GM19438 (cell line): ENCODE measurements at regions not wholly inside any gene's neighbourhood (a gene's known extent, or its start where the extent isn't known, plus 50 kb on each side); places are given as distances from the start of the nearest gene placed in this dataset.

Experiments
- ATAC-seq: cut with Tn5 transposase; IDR thresholded peaks from one replicate; pipeline ENCODE4 v1.9.1; 2021; ENCODE audit warnings: low read depth; ENCODE audit not compliant: unreplicated experiment

GRCh38 chr5:51734677-51735076 lies 351.4 kb downstream of the ISL1 start:
- no peak for ATAC-seq

- no peak for ATAC-seq
These were observed 362.8 kb downstream of the ISL1 start for GRCh38 chr5:51746023-51746422.

- no peak for ATAC-seq
These were observed 365.4 kb downstream of the ISL1 start for GRCh38 chr5:51748647-51749046.
